ENCODE measurements at regions not wholly inside any gene's neighbourhood (a gene's known extent, or its start where the extent isn't known, plus 50 kb on each side); places are given as distances from the start of the nearest gene placed in this dataset.

- no peak for DNase-seq (ENCODE audit: low read depth in 3 of 3)
These were observed 546.0 kb upstream of the PSMD7 start for GRCh38 chr16:73750639-73751038.

GRCh38 chr16:73747328-73747727 is 549.3 kb upstream of the PSMD7 start:
- no peak for DNase-seq (ENCODE audit: low read depth in 3 of 3)

- no peak for DNase-seq (ENCODE audit: low read depth in 3 of 3)
These were observed 550.1 kb upstream of the PSMD7 start for GRCh38 chr16:73746554-73746953.

- no peak for DNase-seq (ENCODE audit: low read depth in 3 of 3)
These were observed 552.7 kb upstream of the PSMD7 start for GRCh38 chr16:73743665-73744496.

GRCh38 chr16:73739049-73739769 is 557.4 kb upstream of the PSMD7 start:
- no peak for DNase-seq (ENCODE audit: low read depth in 3 of 3)

- DNase-seq (ENCODE audit: low read depth in 3 of 3) = no peak
These were observed 558.3 kb upstream of the PSMD7 start for GRCh38 chr16:73738266-73738665.

DNA sequence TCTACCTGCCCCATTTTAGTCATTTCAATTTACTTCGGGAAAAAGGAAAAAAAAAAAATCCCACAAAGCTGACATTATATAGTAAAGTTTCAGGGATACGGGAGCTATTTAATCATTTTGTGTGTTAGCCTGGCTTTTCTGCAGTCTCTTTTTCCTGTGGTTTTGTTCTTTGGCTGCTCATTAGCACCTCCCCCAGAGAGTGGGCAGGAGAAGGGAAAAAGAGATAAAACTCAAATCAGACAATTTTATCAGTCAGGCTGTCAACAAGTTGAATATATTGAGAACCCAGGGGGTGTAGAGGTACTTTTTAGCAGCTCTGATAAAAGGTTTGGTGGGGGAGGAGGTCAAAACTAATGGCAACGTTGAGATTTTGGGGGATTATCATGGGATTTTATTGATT is 559.0 kb upstream of the PSMD7 start:
- no peak for DNase-seq (ENCODE audit: low read depth in 3 of 3)

DNA sequence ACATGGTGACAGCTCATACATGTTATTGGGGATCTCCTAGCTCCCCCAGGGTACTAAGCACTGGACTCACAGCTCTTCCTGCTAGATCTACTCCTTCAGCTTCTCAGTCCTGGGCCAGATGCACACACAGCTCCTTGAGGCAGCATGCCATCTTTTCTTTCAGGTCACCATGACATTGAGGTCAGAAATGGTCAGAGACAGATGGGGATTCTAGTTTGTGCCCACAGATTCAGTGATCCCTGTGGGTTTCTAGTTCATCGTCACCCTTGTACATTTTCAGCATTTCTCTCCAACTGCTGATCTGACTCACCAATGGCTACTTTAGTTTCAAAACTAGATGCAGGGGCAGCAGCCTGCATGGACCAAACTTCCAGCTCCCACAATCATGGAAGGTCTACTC is 560.7 kb upstream of the PSMD7 start:
- DNase-seq (ENCODE audit: low read depth in 3 of 3) = no peak

- DNase-seq (ENCODE audit: low read depth in 3 of 3) = no peak
These were observed 561.6 kb upstream of the PSMD7 start for GRCh38 chr16:73735018-73735417.

- no peak for DNase-seq (ENCODE audit: low read depth in 3 of 3)
These were observed 563.9 kb upstream of the PSMD7 start for GRCh38 chr16:73732681-73733080.

DNA sequence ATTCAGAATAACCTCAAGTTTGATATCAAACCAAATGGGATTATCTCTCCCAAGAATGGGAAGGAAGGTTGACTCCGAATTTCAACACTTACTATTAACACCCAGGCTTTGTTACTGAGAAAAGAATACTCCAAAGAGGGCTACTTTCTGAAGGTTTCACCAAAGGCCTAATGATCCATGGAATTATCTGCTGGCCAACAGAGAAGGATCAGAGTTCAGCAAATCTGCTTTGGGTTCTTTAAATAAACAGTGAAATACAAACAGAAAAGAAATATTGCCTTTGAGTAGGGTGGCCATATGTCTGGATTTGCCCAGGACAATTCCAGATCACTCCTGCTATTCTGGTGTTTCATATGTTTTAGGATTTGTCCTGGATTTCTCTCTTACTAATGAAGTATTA is 564.5 kb upstream of the PSMD7 start:
- DNase-seq (ENCODE audit: low read depth in 3 of 3) = no peak

DNA sequence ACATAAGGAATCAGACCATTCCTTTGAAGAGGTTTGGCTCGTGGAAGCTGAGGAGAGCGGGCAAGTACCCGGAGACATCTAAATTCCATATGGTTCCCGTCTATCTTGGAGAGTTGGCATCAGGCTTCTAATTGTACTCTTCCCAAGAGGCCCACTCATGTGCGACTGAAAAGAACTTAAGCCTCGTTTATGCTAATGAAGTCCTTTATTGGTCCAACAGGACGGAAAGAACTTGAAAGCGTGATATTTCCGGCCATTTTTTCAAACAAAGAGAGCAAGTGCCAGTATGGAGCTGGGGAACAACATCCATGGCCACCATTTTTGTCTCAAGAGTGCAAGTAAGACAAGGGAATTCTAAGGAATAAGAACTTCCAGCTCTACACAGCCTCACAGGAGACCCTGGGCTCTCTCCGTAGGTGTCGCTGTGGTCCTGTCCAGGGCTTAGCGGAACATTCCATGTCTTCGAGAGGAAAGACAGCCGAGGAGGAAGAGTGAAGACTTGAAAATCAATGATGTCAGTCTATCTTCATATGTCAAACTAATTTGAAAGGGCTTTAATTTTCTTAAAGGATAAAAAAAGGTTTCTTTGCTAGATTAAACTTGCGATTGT is 566.0 kb upstream of the PSMD7 start:
- DNase-seq (ENCODE audit: low read depth in 3 of 3) = no peak

GRCh38 chr16:73725156-73725555 is 571.5 kb upstream of the PSMD7 start:
- DNase-seq (ENCODE audit: low read depth in 3 of 3) = no peak

DNA sequence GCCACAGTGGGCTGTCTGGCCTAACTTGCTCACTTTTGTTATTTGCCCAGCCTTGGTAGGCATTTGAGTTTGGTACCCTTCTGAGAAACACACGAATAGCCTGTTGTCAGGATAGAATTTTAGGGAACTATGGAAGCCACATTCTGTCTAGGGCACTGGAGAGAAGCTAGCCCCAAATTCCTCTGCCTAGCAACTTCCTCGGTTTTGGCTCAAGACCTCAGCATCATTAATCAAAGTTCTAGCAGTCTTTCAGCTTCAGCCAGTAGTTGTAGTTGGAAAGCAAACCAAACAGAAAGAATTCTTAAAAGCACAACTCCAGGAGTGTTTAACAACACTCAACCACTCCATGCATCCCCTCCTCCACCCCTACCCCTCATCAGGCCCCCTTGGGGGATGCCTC is 572.1 kb upstream of the PSMD7 start:
- DNase-seq (ENCODE audit: low read depth in 3 of 3) = no peak

DNA sequence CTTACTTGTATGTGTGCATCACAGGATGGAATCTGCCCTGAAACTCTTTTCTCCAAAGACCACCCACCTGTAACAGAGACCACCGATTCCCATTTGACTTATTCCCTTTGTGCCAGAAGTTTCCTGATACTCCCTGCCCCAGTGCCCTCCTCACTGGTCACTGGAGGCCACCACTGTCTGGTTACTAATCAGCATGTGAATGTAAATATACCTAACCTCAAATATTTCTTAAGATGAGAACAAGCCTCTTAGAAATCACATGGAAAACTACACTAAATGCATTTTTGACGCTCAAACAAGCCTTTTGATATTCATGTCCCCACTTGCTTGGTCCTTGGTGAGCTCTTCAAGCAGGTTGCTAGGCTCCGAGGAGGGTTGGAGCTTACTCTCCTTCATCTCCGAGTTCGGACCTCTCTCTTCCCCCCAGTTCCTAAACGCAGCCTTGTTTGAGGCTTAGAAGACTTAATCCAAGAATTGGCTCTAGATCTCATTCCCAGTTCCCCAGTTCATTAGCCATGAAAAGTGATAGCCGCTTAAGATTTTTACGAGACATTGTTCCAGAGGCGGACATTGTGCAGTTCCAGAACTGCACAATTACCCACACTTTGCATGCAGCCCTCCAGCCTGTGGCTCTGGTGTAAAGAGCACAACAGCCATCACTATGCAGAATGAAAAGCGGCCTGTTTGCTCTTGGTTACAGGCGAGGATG is 579.2 kb upstream of the PSMD7 start:
- no peak for DNase-seq (ENCODE audit: low read depth in 3 of 3)

GRCh38 chr16:73714976-73715375 is 581.6 kb upstream of the PSMD7 start:
- DNase-seq (ENCODE audit: low read depth in 3 of 3) = no peak

DNA sequence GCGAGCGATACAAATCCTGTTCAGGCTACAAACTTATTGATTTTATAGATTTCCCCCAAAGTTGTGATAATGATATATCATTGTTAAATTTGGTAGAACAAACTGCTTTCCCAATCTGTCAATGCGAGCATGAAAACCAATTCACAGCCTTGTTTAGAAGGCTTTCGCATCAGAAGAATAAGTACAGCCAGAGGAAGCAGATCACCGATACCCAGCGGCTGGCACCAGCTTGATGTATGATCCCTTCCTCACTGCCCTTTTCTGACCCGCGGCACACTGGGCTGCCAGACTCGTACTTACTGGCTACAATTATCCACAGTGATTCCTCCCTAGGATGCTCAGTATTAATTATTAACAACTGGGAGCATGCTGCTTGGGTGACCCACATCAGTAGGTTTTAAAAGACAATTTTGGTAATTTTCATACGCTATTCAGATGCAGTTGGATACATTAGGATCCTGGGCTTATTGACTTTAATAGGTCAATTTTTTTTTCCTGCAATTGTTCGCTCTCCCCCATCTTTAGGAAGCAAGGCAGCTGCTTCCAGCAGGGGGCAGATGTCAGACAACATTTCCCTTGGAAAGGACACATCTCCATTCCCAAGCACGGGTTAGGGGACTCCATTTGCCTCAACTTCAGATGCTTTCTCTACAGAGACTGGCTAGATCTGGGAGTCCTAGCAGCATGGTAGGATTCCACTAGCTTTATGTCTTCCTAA is 582.7 kb upstream of the PSMD7 start:
- DNase-seq (ENCODE audit: low read depth in 3 of 3) = no peak

DNA sequence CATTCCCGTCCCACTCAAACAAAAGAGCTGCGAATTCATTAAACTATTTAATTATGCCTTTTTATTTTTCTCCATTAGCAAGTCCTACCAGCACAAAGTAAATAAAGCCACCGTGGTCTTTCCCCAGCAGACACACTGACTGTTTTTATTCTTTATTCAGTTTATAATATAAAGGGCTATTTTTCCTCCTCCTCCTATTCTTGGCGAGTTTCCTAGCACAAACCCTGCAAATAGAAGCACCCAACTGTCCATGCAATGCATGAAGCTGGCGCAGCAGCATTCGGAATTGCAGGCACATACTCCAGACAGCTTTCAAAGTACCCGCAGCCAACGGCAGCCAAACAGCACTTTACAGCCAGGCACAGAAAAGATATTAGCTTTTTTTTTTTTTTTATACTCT is 583.4 kb upstream of the PSMD7 start:
- no peak for DNase-seq (ENCODE audit: low read depth in 3 of 3)

DNA sequence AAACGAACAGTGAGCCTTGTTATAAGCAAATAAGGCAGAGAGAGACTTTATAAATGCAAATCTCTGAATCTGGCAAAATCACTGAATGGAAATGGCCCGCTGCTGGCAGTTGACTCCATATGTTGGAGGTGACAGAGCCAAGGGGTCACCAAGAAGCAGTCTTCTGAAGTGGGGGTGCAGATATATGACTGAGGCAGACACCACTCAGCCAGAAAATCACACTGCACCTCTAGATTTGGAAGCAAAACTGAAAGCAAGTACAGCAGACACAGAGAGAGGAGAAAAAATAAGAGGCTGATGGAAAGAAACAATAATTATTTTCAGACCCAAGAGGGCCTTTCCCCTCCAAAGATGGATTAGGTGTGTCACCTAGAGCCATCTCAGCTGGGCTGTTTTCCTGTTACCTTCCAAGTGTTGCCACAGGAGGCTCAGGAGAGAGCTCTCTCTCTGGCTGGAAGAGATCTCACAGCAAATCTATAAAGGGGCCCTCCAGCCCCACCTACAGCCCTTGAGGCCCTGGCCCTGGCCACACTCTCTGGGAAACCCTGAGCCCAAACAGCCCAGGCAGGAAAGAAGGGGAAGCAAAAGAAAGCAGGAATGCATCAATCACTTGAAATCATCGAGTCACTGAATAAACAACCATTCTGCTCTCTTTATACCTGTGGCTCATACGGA is 585.1 kb upstream of the PSMD7 start:
- DNase-seq (ENCODE audit: low read depth in 3 of 3) = no peak

- DNase-seq (ENCODE audit: low read depth in 3 of 3) = no peak
These were observed 586.1 kb upstream of the PSMD7 start for GRCh38 chr16:73710526-73710925.

DNA sequence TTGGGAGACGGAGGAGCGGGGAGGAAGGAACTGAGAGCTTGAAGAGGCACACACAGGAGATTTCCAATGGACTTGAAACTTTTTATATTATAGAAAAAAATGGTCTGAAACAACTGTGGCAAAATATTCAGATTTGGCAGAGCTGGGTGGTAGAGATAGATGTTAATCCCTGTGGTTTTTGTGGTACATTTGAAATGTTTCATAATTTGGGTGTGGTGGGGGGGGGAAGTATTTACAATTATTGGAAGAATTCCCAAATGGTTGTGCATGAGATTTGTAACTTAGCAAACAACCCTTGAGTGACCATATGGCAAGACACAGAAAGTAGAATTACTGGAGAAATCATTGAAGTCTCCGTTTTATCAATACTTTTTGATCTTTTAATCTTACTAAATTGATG is 588.8 kb upstream of the PSMD7 start:
- no peak for DNase-seq (ENCODE audit: low read depth in 3 of 3)

Measured in stimulated activated CD4-positive, alpha-beta T cell treated with anti-CD3 and anti-CD28 coated beads, TNF-alpha, amount 100 ng/mL, for 48 hours (primary cell).